ENCODE measurements at regions not wholly inside any gene's neighbourhood (a gene's known extent, or its start where the extent isn't known, plus 50 kb on each side); places are given as distances from the start of the nearest gene placed in this dataset.

DNA sequence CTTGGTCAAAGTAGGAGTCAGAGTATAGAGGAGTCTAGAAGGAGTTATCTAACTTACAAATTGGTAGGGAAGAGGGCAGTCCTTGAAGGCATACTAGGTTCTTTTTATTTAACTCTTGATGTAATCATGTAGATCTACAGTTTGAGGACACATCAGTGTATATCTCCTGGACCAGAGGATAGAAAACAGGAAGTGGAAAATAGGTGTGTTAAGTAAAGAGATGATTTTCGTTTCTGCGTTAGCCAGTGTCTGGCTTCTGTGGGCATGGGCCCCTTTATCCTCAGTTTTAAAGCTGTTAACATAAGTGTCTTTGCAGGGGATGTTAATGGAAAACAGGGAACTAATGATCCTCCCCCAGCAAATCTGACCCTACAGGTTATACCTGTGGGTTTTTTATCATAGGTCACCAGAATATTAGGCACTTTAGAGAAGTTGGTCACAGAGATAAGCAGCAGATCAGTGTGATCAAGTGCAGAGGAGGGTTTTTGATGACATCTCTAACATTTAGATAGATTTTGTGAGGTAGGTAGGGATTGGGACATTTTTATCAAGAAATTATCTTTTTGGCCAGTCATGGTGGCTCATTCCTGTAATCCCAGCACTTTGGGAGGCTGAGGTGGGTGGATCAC lies 58.6 kb upstream of the PRSS1 start (continued):
- TF ChIP-seq, protein P1, sequence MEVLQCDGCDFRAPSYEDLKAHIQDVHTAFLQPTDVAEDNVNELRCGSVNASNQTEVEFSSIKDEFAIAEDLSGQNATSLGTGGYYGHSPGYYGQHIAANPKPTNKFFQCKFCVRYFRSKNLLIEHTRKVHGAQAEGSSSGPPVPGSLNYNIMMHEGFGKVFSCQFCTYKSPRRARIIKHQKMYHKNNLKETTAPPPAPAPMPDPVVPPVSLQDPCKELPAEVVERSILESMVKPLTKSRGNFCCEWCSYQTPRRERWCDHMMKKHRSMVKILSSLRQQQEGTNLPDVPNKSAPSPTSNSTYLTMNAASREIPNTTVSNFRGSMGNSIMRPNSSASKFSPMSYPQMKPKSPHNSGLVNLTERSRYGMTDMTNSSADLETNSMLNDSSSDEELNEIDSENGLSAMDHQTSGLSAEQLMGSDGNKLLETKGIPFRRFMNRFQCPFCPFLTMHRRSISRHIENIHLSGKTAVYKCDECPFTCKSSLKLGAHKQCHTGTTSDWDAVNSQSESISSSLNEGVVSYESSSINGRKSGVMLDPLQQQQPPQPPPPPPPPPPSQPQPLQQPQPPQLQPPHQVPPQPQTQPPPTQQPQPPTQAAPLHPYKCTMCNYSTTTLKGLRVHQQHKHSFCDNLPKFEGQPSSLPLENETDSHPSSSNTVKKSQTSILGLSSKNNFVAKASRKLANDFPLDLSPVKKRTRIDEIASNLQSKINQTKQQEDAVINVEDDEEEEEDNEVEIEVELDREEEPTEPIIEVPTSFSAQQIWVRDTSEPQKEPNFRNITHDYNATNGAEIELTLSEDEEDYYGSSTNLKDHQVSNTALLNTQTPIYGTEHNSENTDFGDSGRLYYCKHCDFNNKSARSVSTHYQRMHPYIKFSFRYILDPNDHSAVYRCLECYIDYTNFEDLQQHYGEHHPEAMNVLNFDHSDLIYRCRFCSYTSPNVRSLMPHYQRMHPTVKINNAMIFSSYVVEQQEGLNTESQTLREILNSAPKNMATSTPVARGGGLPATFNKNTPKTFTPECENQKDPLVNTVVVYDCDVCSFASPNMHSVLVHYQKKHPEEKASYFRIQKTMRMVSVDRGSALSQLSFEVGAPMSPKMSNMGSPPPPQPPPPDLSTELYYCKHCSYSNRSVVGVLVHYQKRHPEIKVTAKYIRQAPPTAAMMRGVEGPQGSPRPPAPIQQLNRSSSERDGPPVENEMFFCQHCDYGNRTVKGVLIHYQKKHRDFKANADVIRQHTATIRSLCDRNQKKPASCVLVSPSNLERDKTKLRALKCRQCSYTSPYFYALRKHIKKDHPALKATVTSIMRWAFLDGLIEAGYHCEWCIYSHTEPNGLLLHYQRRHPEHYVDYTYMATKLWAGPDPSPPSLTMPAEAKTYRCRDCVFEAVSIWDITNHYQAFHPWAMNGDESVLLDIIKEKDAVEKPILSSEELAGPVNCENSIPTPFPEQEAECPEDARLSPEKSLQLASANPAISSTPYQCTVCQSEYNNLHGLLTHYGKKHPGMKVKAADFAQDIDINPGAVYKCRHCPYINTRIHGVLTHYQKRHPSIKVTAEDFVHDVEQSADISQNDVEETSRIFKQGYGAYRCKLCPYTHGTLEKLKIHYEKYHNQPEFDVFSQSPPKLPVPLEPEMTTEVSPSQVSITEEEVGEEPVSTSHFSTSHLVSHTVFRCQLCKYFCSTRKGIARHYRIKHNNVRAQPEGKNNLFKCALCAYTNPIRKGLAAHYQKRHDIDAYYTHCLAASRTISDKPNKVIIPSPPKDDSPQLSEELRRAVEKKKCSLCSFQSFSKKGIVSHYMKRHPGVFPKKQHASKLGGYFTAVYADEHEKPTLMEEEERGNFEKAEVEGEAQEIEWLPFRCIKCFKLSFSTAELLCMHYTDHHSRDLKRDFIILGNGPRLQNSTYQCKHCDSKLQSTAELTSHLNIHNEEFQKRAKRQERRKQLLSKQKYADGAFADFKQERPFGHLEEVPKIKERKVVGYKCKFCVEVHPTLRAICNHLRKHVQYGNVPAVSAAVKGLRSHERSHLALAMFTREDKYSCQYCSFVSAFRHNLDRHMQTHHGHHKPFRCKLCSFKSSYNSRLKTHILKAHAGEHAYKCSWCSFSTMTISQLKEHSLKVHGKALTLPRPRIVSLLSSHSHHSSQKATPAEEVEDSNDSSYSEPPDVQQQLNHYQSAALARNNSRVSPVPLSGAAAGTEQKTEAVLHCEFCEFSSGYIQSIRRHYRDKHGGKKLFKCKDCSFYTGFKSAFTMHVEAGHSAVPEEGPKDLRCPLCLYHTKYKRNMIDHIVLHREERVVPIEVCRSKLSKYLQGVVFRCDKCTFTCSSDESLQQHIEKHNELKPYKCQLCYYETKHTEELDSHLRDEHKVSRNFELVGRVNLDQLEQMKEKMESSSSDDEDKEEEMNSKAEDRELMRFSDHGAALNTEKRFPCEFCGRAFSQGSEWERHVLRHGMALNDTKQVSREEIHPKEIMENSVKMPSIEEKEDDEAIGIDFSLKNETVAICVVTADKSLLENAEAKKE (CRISPR knock-in tag; IDR thresholded peaks at IDR 0.05), result no peak
- TF ChIP-seq CREB1 (CRISPR knock-in tag; IDR thresholded peaks at IDR 0.05; ENCODE audit: low read depth) (no peak), JUNB (IDR thresholded peaks at IDR 0.05; ENCODE audit: unreplicated experiment) (no peak), ZNF114 (CRISPR knock-in tag; IDR thresholded peaks at IDR 0.05) (no peak)
- TF ChIP-seq, protein P2, sequence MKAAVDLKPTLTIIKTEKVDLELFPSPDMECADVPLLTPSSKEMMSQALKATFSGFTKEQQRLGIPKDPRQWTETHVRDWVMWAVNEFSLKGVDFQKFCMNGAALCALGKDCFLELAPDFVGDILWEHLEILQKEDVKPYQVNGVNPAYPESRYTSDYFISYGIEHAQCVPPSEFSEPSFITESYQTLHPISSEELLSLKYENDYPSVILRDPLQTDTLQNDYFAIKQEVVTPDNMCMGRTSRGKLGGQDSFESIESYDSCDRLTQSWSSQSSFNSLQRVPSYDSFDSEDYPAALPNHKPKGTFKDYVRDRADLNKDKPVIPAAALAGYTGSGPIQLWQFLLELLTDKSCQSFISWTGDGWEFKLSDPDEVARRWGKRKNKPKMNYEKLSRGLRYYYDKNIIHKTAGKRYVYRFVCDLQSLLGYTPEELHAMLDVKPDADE (IDR thresholded peaks at IDR 0.05), result no peak
- TF ChIP-seq, protein P3, sequence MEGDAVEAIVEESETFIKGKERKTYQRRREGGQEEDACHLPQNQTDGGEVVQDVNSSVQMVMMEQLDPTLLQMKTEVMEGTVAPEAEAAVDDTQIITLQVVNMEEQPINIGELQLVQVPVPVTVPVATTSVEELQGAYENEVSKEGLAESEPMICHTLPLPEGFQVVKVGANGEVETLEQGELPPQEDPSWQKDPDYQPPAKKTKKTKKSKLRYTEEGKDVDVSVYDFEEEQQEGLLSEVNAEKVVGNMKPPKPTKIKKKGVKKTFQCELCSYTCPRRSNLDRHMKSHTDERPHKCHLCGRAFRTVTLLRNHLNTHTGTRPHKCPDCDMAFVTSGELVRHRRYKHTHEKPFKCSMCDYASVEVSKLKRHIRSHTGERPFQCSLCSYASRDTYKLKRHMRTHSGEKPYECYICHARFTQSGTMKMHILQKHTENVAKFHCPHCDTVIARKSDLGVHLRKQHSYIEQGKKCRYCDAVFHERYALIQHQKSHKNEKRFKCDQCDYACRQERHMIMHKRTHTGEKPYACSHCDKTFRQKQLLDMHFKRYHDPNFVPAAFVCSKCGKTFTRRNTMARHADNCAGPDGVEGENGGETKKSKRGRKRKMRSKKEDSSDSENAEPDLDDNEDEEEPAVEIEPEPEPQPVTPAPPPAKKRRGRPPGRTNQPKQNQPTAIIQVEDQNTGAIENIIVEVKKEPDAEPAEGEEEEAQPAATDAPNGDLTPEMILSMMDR (conservative IDR thresholded peaks at IDR 0.05; ENCODE audit: low read depth in 2 of 2), result no peak

All from GM23338 (cell line).